Ramos (cell line): ENCODE measurements at regions not wholly inside any gene's neighbourhood (a gene's known extent, or its start where the extent isn't known, plus 50 kb on each side); places are given as distances from the start of the nearest gene placed in this dataset.

Experiments
- in situ Hi-C: fragments of 300-500 bp; cut with MboI; formaldehyde crosslinking; loops from one replicate; pipeline ENCODE4 v1.14.3; 2022; ENCODE audit warnings: low sequenced_read_pairs; ENCODE audit not compliant: unreplicated experiment

DNA sequence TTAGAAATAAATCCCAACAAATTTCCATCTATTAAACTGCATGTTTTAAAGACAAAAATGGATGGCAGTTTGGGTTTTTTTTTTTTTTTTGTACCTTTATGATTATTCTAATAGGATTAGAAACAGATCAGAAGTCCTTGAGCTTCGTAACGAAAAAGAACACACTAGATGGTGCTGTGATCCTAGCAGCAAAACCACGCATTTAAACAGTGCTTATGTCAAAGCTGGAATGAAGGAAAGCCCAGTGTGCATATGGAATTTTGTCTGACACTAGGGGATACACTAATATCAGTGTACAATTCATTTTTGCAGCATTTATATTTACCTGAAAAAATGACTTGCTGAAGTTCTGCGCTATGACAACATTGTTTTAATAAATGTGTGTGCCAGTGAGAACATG is 229.1 kb downstream of the VEGFC start:
- in situ Hi-C loops, result no loop called here

DNA sequence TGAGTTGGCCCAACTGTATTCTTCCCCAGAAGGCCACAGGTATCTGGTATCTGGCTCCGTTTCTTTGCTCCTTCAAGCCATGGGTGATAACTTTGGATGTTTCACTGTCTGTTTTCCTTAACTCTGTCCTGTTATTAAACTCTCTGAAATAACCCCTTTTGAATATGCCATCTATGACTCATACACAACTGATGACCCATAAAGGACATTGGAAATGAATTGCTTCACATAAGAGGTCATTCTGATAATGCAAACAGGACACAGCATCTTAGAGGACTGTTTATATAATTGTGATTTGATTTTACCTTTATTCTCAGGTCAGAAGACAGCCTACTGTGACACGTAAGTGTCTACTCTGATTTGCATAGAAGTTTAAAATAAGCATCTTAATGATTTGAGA is 227.7 kb downstream of the VEGFC start:
- in situ Hi-C loops, result no loop called here

DNA sequence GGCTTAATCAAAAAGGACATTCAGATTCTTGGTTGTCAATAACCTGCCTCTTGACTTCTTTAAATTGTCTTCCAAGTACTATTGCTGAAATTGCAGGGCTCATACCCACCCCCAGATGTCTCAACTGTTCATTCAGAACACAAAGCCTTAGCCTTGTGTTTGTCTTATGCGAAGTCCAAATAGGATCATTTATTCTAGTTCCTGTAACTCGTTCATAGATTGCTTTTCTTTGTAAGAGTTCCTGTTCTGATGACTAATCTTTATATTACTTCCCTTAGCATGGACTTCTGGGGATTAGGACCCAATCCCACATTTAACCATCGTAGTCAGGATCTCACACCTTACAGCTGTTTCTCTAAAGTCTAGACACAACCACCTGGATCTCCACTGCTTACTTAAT is 226.0 kb downstream of the VEGFC start:
- in situ Hi-C loops, result no loop called here

DNA sequence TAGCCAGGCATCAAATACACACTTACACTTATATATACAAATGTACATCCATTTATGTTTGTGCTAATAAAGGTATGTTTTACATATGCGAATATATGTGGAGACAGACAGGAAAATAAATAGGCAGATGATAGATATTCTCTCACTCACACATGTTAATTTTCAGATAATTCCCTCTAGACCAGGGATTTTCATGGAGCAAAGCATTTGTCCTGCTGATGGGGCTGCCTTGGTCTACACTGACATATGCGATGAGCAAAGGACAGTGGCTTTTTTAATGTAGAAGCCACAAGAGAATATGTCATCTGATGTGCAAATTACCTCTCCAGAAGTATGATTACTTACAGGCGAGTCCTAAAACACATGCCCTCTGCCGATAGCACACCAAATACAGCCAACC is 224.5 kb downstream of the VEGFC start:
- in situ Hi-C loops, result no loop called here

DNA sequence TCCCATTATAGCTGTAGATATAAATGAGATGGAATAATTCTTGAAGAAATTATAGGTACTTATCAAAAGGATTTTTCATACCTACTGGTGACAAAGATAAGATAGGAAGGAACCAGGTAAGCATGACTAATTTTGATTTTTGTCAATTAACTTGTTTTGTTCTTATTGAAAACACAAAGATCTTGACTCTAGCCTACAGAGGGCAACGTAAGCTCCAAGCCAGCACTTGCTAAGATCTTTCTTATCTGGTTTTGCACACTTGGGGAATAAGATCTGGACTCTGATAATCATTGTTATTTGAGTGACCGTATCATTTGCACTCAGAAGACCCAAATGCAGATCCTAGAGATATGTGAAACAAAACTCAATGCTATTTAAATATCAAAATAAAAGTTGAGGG is 223.4 kb downstream of the VEGFC start:
- in situ Hi-C loops, result no loop called here

DNA sequence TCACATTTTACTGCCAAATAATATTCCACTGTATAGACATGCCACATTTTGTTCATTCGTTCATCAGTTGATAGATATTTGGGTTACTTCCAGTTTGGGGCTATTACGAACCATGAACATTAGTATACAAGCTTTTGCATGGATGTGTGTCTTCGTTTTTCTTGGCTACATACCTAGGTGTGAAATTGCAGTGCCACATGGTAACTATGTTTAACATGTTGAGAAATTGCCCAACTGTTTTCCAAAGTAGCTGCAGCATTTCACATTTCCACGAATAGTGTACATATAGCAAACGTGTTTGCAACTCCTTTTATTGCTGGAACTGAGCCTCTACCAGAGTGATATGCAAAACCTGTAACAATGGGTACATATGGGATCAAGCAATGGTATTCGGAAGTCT is 221.5 kb downstream of the VEGFC start:
- in situ Hi-C loops, result no loop called here

DNA sequence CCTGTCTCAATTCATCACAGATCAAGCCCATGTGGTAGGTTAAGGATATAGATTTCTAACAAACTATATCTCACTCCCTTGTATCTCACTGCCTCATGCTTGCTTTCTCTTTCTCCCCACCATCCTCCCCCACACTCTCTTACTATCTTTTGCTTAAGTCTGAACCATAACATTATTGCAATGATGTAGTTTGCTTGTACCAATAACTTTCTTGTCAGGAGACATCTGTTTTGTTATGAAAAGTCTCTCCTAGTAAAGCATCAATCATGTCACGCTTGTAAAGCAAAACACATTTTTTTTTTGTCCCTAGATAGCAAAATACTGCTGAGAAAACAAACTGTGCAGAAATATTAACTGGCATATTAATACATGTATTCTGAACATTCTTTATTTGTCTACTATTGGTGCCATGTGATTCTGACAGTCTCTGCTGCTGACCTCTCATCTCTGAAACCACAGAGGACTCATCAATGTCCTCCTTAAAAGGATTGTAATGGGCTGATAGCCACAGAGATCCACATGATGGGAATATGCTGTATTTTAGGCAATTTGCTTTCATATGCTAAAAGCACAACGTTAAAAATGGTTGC is 217.5 kb downstream of the VEGFC start:
- in situ Hi-C loops, result no loop called here

DNA sequence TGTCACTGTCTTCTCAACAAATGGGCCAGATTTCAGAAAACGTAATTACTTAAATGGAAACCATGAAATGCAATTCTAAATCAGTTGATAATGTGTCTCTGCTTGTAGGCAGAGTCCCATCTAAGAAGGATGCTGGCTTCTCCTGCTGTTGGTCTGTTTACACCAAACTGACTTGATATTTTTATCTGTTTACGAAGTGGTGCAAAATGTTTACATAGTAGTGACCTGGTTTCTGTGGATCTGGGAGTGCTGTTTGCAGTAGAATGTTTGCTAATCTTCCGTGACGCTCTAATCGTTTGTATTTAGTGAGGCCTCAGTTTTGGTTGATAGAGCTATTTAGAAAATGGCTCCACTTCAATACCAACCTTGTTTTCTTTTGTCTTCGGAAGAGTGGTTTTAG is 213.5 kb downstream of the VEGFC start:
- in situ Hi-C loops, result no loop called here

DNA sequence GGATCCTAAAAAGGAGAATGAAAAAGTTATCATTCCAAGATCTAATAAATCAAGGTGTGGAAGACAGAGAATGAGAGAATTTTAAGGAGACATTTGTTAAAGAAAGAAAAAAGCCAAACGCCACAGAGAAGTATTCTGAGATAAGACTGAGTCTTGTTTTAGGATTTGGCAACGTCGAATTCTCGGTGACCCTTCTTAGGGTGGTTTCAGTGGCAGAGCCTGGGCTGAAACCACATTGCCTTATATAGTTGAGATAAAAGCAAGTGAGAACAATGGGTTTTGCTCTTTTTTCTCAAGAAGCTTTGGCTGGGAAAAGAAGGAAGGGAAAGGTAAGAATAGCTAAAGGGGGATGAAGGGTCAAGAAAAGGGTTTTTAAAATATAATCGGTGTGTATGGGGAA is 209.4 kb downstream of the VEGFC start:
- in situ Hi-C loops, result no loop called here

DNA sequence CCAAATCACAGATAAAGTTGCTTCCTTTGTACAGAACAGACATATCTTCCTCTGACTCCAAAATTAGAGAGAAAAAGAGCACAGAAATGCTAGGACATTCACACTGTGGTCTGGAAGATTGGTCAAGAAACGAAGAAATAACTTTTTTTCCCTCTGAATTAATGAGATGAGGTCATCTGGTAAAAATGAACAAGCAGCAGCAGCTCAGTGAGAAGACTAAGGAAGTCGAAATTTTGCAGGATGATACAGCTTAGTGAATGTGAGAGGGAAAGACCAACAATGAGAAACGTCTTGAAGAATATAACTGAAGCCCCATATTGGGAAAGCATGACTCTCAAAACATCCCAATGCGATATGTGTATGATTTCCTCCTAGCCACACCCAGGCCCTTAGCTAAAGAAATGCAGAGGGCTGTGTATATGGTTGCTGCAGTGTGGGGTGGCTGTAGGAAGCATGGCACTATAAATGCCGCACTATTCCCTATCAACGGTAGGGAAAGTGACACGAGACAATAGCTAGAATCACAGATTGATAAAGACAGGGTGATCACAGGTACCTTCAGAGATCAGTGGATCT is 208.6 kb downstream of the VEGFC start:
- in situ Hi-C loops, result no loop called here

DNA sequence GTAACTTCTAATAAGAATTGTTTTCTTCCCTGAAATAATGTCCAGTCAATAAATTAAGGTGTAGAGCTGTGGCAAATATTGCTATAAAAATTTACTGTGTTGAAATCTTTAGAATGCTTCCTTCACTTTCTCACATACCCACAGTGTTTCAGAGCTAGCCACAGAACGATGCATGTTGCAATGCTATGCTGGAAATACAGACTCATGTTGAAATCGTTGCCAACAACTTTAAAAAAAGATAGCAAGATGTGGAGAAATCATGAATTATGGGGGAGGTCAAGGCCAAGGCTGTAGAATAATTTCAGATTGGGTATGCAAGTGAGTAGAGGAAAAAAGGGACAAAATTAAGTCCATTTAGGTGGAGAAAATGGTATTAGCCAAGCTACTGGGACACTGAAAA is 204.8 kb downstream of the VEGFC start:
- in situ Hi-C loops, result no loop called here

DNA sequence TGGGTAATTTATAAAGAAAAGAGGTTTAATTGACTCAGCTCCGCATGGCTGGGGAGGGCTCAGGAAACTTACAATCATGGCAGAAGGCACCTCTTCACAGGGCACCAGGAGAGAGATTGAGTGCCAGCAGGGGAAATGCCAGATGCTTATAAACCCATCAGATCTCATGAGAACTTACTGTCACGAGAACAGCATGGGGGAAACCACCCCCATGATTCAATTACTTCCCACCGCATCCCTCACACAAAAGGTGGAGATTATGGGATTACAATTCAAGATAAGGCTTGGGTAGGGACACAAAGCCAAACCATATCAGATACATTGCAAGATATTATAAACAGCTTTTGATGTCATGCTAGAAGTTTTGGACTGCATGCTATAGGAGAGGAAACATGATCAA is 204.3 kb downstream of the VEGFC start:
- in situ Hi-C loops, result no loop called here

DNA sequence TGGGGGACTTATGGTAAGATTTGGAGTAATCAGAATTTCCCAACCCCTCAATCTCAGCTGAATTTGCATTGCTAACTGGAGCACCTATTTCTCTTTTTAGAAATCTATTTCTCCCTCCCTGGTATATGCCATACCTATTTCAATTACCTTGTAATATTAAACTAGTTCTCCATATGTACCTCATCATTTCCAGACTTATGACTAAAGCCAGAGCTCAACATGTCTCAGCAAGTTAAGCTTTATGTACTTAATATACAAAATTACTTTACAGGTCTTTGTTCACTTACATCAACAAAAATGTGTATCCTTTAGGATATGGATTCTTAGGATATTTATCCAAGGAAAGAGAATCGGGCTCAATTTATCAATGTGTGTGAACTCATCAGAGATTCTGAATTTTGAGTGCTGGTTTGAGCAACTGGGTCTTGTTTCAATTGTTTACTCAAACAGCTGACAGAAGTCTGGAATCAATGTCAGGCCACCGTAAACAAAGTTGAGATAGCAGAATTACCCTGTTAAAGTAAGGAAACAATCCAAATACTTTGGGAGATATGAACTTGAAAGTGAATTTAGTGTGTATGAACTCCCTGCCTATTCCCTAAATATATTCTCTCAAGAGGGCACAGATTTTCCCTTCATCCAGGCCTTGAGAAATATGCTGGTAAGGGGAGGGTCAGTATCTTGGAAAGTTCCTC is 199.6 kb downstream of the VEGFC start:
- in situ Hi-C loops, result no loop called here

DNA sequence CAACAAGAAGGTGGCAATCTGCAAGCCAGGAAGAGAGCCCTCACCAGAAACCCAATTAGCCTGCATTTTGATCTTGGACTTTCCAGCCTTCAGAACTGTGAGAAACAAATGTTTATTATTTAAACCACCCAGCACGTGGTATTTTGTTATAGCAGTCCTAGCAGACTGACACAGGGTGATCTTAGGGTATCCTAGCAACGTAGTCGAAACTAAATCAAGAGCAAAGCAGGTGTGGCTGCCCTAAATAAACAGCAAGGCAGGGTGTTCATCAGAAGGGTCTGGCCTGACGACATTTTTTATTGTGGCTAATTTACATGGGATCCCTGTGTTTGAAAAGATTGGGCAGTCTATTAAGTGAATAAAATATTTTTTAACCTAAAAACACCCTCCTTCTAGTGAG is 198.8 kb downstream of the VEGFC start:
- in situ Hi-C loops, result no loop called here

DNA sequence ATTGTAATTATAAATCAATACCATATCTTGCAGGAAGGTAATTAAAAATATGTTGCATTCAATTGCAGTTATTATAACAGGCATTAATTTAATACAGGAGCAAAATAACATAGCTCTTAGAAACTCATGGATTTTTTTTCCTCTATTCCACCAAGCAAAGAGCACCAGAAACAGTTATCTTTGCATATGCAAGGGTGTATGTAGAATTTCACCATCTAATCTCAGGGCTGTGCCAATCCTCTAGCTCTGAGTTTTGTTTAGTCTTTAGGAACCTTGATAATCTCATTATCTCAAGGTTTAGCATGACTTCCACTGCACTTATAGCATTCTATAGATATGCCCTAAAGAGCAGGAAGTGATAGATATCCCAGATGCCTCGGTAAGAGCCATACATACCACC is 197.5 kb downstream of the VEGFC start:
- in situ Hi-C loops, result no loop called here

DNA sequence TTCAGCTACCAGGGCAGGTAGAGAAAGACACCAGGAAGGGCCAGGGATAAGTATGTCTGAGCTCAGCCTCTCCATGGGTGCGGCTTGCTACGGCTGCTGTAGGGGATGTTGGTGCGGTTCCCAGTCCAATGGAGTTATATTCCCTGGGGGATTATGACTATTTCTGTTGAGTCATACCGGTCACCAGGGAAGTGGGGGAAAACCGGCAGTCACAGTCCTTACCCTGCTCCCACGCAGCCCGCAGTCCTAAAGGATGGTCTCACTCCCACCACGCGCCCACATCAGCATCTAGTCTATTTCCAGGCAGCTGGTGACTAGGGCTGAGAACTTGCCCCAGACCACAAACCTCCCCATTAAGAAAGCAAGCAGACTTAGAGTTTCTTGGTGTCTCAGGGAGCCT is 191.6 kb downstream of the VEGFC start:
- in situ Hi-C loops, result no loop called here

DNA sequence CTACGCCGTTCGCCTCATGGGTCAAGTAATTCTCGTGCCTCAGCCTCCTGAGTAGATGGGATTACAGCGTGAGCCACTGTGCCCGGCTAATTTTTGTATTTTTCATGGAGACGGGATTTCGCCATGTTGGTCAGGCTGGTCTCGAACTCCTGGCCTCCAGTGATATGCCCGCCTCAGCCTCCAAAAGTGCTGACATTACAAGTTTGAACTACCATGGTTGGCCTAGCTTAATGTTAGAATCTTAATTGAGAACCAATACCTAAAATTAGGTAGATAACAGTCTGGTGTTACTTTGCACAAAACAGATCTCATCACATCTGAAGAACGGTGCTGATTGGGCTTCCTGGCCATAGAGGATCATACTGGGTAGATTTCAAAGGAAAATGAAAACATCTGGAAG is 184.9 kb downstream of the VEGFC start:
- in situ Hi-C loops, result no loop called here

DNA sequence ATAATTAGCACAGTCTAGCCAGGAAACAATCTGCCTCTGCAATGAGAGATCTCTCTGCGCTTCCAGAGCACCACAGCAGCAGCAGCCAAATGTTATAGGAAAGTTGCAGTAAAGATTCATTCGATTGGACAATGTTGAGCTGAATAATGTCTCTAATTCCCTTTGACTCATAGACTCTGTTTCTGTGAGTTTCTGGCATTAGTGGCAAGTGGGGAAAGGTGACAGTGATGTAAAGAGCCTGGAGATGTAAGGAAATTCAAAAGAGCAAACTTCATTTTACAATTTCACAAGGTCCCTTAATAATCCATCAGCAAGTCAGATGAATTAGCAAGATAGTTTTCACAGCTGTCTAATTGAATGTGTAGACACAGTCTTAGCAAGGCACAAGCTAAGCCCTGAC is 184.4 kb downstream of the VEGFC start:
- in situ Hi-C loops, result no loop called here

DNA sequence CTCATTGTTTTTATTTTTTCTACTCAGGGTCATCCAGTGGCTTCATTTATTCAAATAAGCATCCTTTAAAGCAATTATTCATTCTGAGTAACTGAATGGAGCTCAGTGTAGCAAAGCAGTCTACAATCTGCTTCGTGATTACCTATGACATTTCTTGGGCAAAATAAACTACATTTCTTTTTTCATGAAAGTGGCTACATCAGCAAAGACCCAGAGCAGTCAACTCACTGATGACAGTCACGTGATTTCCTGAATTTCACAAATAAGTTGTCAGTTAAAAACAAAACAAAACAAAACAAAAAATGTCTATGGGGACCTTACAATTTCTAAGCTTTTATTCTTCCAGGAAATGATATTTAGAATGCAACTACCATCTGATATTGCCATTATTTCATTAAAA is 182.1 kb downstream of the VEGFC start:
- in situ Hi-C loops, result no loop called here

DNA sequence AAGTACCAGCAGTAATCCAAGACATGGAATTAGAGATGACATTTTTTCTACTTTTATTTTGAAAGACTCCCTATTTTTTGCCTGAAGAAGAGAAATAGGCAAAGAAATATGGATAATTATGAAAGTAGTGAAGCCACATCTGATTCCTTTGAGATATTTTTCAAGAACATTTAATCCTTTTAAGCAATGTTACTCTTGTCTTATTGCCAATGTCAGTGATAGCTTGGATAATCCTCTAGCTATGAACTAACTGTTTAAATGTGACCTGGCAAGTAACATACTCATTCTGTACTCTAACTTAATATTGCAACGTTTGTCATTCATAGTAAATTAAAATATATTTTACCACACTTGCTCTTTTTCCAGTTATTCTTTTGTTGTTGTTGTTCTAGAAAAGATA is 181.3 kb downstream of the VEGFC start:
- in situ Hi-C loops, result no loop called here

DNA sequence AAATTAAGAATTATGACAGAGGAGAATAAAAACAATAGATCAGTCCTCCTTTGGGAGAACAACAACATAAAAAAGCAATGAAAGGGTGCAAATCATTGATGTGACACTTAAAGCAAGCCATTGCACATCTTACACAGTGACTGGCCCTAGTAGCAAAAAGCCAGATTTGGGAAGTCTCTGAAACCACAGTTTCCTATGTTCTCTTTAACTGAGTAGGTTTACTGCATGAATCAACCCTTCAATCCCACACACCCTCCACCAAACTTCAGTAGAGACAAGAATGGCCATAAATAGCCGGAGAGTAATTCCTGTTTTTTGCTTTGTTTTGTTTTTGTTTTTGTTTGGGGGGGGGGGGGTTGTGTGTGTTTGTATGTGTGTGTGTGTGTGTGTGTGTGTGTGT is 180.8 kb downstream of the VEGFC start:
- in situ Hi-C loops, result no loop called here

DNA sequence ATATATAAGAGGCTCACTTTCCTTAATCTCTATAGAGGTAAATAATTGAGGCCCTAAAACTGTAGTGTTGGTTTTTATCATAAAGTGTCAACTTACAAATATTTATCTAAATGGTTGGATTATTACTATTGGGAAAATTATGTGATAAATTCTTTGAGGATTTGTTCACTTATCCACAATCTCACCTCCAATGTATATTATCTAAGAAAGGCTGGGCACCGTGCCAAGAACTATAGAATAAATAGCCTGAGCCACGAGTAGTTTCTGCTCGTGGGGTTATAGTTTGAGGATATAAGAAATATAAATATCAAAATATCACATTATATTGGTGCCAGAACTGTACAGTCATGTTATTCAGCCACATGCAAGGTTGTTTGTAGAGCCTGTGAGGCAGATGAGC is 177.9 kb downstream of the VEGFC start:
- in situ Hi-C loops, result no loop called here
